GM10266 (cell line): ENCODE measurements at regions not wholly inside any gene's neighbourhood (a gene's known extent, or its start where the extent isn't known, plus 50 kb on each side); places are given as distances from the start of the nearest gene placed in this dataset.

Experiments
- DNase-seq: peaks from one replicate; pipeline ENCODE4 v3.0.0; 2012; ENCODE audit errors: extremely low spot score
- CTCF ChIP-seq: IDR thresholded peaks from 2 replicates; pipeline ENCODE4 v1.5.1; 2012; ENCODE audit warnings: mild to moderate bottlenecking, low read depth; ENCODE audit not compliant: control insufficient read depth, insufficient read depth; ENCODE audit errors: missing control alignments

GRCh38 chr6:165872311-165872710 lies 209.3 kb upstream of the PDE10A start:
- DNase-seq = no peak
- no peak for TF ChIP-seq CTCF

GRCh38 chr6:165871571-165871970 lies 208.5 kb upstream of the PDE10A start:
- TF ChIP-seq CTCF = no peak

GRCh38 chr6:165869526-165869925 lies 206.5 kb upstream of the PDE10A start:
- DNase-seq = no peak
- no peak for TF ChIP-seq CTCF

More at GRCh38 chr6:165871571-165871970, 208.5 kb upstream of the PDE10A start:
- DNase-seq = no peak

GRCh38 chr6:165864925-165865324 lies 201.9 kb upstream of the PDE10A start:
- DNase-seq = no peak
- TF ChIP-seq CTCF = no peak

GRCh38 chr6:165864218-165864617 lies 201.2 kb upstream of the PDE10A start:
- no peak for TF ChIP-seq CTCF
- DNase-seq = no peak

- no peak for DNase-seq
- no peak for TF ChIP-seq CTCF
These were observed 200.8 kb upstream of the PDE10A start for GRCh38 chr6:165863801-165864200.

GRCh38 chr6:165862813-165863212 lies 199.8 kb upstream of the PDE10A start:
- no peak for TF ChIP-seq CTCF

More at GRCh38 chr6:165862813-165863212, 199.8 kb upstream of the PDE10A start:
- DNase-seq = no peak
